K562 (cell line): ENCODE measurements at regions not wholly inside any gene's neighbourhood (a gene's known extent, or its start where the extent isn't known, plus 50 kb on each side); places are given as distances from the start of the nearest gene placed in this dataset.
A peak's percentile ranks its signal among the peaks of the same experiment; 100 is the strongest.

Experiments used
- ATAC-seq: fragments of 200-7000 bp; cut with Tn5 transposase; 3 replicates; pipeline ENCODE4 v1.9.1; 2020; ENCODE audit warnings: moderate library complexity
- BruUV-seq: library from RNA; stranded (reverse); fragments of 400-500 nt; replicated peaks from 2 replicates; lab custom pipeline; 2021; lab: Mats Ljungman, UMichigan
- CTCF ChIA-PET: fragments of 300-600 bp; formaldehyde crosslinking; extraction: SDS; loops from one replicate; lab custom pipeline; 2021; ENCODE audit warnings: low intra/inter-chr PET ratio; lab: Yijun Ruan, JAX
- POLR2A ChIA-PET: fragments of 300-600, 350-650 bp; sonication (Branson Sonifier 250); formaldehyde crosslinking; extraction: SDS; loops from one replicate; lab custom pipeline; 2021; ENCODE audit warnings: antibody characterized with exemption, inconsistent platforms; lab: Yijun Ruan, JAX
- DNase-seq, 4 experiments: peaks; one replicate each; pipeline versions ENCODE4 v3.0.0 to v3.0.0-alpha.2; 2011 to 2018; ENCODE audit warnings: low spot score in 3 of 4, mixed read lengths in 3 of 4; ENCODE audit errors: extremely low read depth in 1 of 4
- FAIRE-seq: peaks from 2 replicates; lab custom pipeline; 2011; peaks lifted over from hg19 to GRCh38; lab: Jason Lieb, UNC
- H2AFZ ChIP-seq: 2 replicates; pipeline ENCODE4 v1.6.0; 2011; ENCODE audit warnings: low read depth, low read length, control low read depth, inconsistent platforms
- H3K27ac ChIP-seq: fragments of 200-600 bp; 3 replicates; pipeline ENCODE4 v1.8.0; 2011; ENCODE audit warnings: low read depth, mild to moderate bottlenecking, control low read depth, inconsistent platforms, low read length, moderate library complexity, mixed read lengths; ENCODE audit errors: extremely low read depth
- H3K27me3 ChIP-seq, 2 experiments: fragments of 300-600 bp in 1 of 2; 2 replicates in 1 of 2; 3 replicates in 1 of 2; pipeline versions ENCODE4 v1.6.0 to v1.8.0; 2011; ENCODE audit warnings: inconsistent platforms in 2 of 2, low read length in 2 of 2, mild to moderate bottlenecking in 1 of 2, mixed read lengths in 1 of 2, moderate library complexity in 1 of 2; ENCODE audit not compliant: control insufficient read depth in 2 of 2, insufficient read depth in 2 of 2
- H3K36me3 ChIP-seq: fragments of 300-600 bp; 3 replicates; pipeline ENCODE4 v1.8.0; 2011; ENCODE audit warnings: mild to moderate bottlenecking, low read length, inconsistent platforms; ENCODE audit not compliant: control insufficient read depth, insufficient read depth
- H3K4me1 ChIP-seq, 2 experiments: fragments of 200-600 bp in 1 of 2; replicated peaks in 1 of 2; 2 replicates in 1 of 2; 3 replicates in 1 of 2; pipeline versions ENCODE4 v1.5.1 to v1.8.0; 2011; ENCODE audit warnings: inconsistent platforms in 2 of 2, low read length in 2 of 2, mild to moderate bottlenecking in 1 of 2, mixed read lengths in 1 of 2, moderate library complexity in 1 of 2; ENCODE audit not compliant: control insufficient read depth in 2 of 2, insufficient read depth in 2 of 2
- H3K4me2 ChIP-seq: 2 replicates; pipeline ENCODE4 v1.6.1; 2011; ENCODE audit warnings: low read length, control low read depth, inconsistent platforms, mixed read lengths; ENCODE audit not compliant: insufficient read depth
- H3K4me3 ChIP-seq: fragments of 200-600 bp; sonication (generic), shearing (Covaris generic); 2 replicates; pipeline ENCODE4 v1.5.1; 2016; ENCODE audit warnings: control low read depth, inconsistent platforms
- H3K79me2 ChIP-seq: fragments of 200-600 bp; 3 replicates; pipeline ENCODE4 v1.8.0; 2011; ENCODE audit warnings: low read length, inconsistent platforms; ENCODE audit not compliant: control insufficient read depth, insufficient read depth
- H3K9ac ChIP-seq, 2 experiments: 2 replicates each; pipeline versions ENCODE4 v1.6.0 to v1.6.1; 2011; ENCODE audit warnings: low read depth in 2 of 2, low read length in 2 of 2, control low read depth in 1 of 2, inconsistent platforms in 1 of 2, mild to moderate bottlenecking in 1 of 2, mixed read lengths in 1 of 2; ENCODE audit not compliant: insufficient read depth in 1 of 2
- H3K9me1 ChIP-seq: one replicate; pipeline ENCODE4 v1.6.0; 2011; ENCODE audit warnings: inconsistent platforms, mild to moderate bottlenecking, low read length, moderate library complexity; ENCODE audit not compliant: control insufficient read depth, insufficient read depth
- H3K9me3 ChIP-seq: replicated peaks from 2 replicates; pipeline ENCODE4 v1.5.1; 2011; ENCODE audit warnings: low read depth, low read length, inconsistent platforms; ENCODE audit not compliant: control insufficient read depth, insufficient read depth
- H4K20me1 ChIP-seq: replicated peaks from 2 replicates; pipeline ENCODE4 v1.6.1; 2011; ENCODE audit warnings: low read length, inconsistent platforms, mixed read lengths; ENCODE audit not compliant: control insufficient read depth, insufficient read depth
- C11orf30 ChIP-seq: fragments of 450-650 bp; IDR thresholded peaks from 2 replicates; pipeline ENCODE4 v1.6.1; 2016; ENCODE audit warnings: low read depth, mild to moderate bottlenecking
- CBX5 ChIP-seq: IDR thresholded peaks from 2 replicates; pipeline ENCODE4 v1.6.1; 2014; ENCODE audit warnings: low read depth, borderline replicate concordance
- DEAF1 ChIP-seq: fragments of 450-650 bp; formaldehyde crosslinking; IDR thresholded peaks from 2 replicates; pipeline ENCODE4 v1.4.0; 2020; ENCODE audit warnings: mild to moderate bottlenecking, moderate library complexity
- MAFF ChIP-seq: IDR thresholded peaks from 2 replicates; pipeline ENCODE4 v1.6.1; 2012; ENCODE audit warnings: low read length, improper control_type of control experiment
- MAFG ChIP-seq: fragments of 450-650 bp; conservative IDR thresholded peaks from 2 replicates; pipeline ENCODE4 v1.6.1; 2016; ENCODE audit warnings: missing genetic modification characterization, missing compliant biosample characterization
- MAFK ChIP-seq: IDR thresholded peaks from 2 replicates; pipeline ENCODE4 v1.6.1; 2011; ENCODE audit warnings: low read length, improper control_type of control experiment
- MAZ ChIP-seq, 2 experiments: fragments of 450-650 bp in 1 of 2; sonication (generic) in 1 of 2; formaldehyde crosslinking; IDR thresholded peaks in 1 of 2; conservative IDR thresholded peaks in 1 of 2; 2 replicates each; pipeline versions ENCODE4 v1.4.0 to v1.5.0; 2020; ENCODE audit warnings: mild to moderate bottlenecking in 1 of 2, missing genetic modification reagents in 1 of 2
- SAFB ChIP-seq: fragments of 200-400 bp; formaldehyde crosslinking; IDR thresholded peaks from 2 replicates; pipeline ENCODE4 v1.6.1; 2017; ENCODE audit warnings: low read depth, low read length, borderline replicate concordance
- ZNF316 ChIP-seq: fragments of 450-650 bp; IDR thresholded peaks from 2 replicates; pipeline ENCODE4 v1.6.1; 2016
- WGBS: fragments of 100-300 bp; shearing (Covaris generic); methylation state at CpG from one replicate; pipeline ENCODE4 v1.1.6; 2016; ENCODE audit warnings: low coverage, mixed read lengths; ENCODE audit not compliant: insufficient coverage; ENCODE audit errors: missing lambda C conversion rate; 5-methylcytosine and 5-hydroxymethylcytosine counted together
- in situ Hi-C: fragments of 300-500 bp; cut with MboI; formaldehyde crosslinking; loops from 4 replicates; pipeline ENCODE4 v1.15.0; 2018; ENCODE audit warnings: inconsistent platforms, mixed read lengths
- intact Hi-C: fragments of 100-400 bp; cut with micrococcal nuclease; formaldehyde crosslinking; loops from 2 replicates; pipeline ENCODE4 v1.14.2; 2022

GRCh38 chr4:60250657-60251056 lies 949.5 kb upstream of the ADGRL3 start:
- DNase-seq, result no peak
- ChIA-PET CTCF (no interaction called here), POLR2A (no interaction called here)
- H3K4me3 ChIP-seq, result no peak overlapping the region
- H3K79me2 ChIP-seq, result no peaks in the 10 kb centered on the region
- no peaks in the 10 kb centered on the region for H3K4me1 ChIP-seq
- ATAC-seq, result no peak
- no peak overlapping the region for H3K27ac ChIP-seq
- no peaks in the 10 kb centered on the region for H3K9me1 ChIP-seq
- FAIRE-seq, result no peak
- TF ChIP-seq SAFB, result no peak
- peak; percentile 38; the same call in 1 of the 2 replicates for TF ChIP-seq ZNF316
- no peak for TF ChIP-seq MAZ (CRISPR knock-in tag; conservative IDR thresholded peaks at IDR 0.05 in 1 of 2, IDR thresholded peaks at IDR 0.05 in 1 of 2)
- peak; percentile 19; the same call in 1 of the 2 replicates for TF ChIP-seq C11orf30
- peak; percentile 14; the same call in 1 of the 2 replicates for TF ChIP-seq MAFK
- TF ChIP-seq MAFG, result peak; percentile 53
- no peak for TF ChIP-seq CBX5
- TF ChIP-seq DEAF1 (CRISPR knock-in tag), result no peak
- peak; percentile 42; the same call in 1 of the 2 replicates for TF ChIP-seq MAFF
- WGBS, result 0% methylated on average over 1 of the region's 1 CpG
- H3K36me3 ChIP-seq, result no peaks in the 10 kb centered on the region
- in situ Hi-C loops, result no loop called here
- intact Hi-C loops, result no loop called here
- no peak overlapping the region for H3K9ac ChIP-seq
- H2AFZ ChIP-seq, result no peak overlapping the region
- no peak overlapping the region for H3K4me2 ChIP-seq
- no TSS peak for BruUV-seq
- no peaks in the 10 kb centered on the region for H3K9me3 ChIP-seq
- H3K27me3 ChIP-seq, result no peaks in the 10 kb centered on the region
- no peaks in the 10 kb centered on the region for H4K20me1 ChIP-seq
